SK-N-SH (cell line): ENCODE measurements at regions not wholly inside any gene's neighbourhood (a gene's known extent, or its start where the extent isn't known, plus 50 kb on each side); places are given as distances from the start of the nearest gene placed in this dataset.

ENCODE experiments used
- CTCF ChIA-PET: fragments of 300-600, 350-600 bp; formaldehyde crosslinking; extraction: SDS; loops from one replicate; lab custom pipeline; 2021; lab: Yijun Ruan, JAX
- POLR2A ChIA-PET: fragments of 350-600 bp; sonication (Branson Sonifier 250); formaldehyde crosslinking; extraction: SDS; loops from one replicate; lab custom pipeline; 2020; ENCODE audit warnings: antibody characterized with exemption, inconsistent platforms; lab: Yijun Ruan, JAX
- DNase-seq: peaks from one replicate; pipeline ENCODE4 v3.0.0; 2012
- H2AFZ ChIP-seq: fragments of 200-600 bp; sonication (generic); 2 replicates; pipeline ENCODE4 v1.8.1; 2016; ENCODE audit warnings: antibody characterized with exemption, mild to moderate bottlenecking, low read depth
- H3F3A ChIP-seq: fragments of 200-600 bp; sonication (generic); replicated peaks from 2 replicates; pipeline ENCODE3; 2016; ENCODE audit warnings: antibody characterized with exemption, mild to moderate bottlenecking; ENCODE audit not compliant: insufficient read depth
- H3K27ac ChIP-seq, 2 experiments: fragments of 200-500 bp in 1 of 2; fragments of 200-600 bp in 1 of 2; sonication (Bioruptor generic) in 1 of 2; sonication (generic), shearing (Covaris generic) in 1 of 2; 2 replicates each; pipeline versions ENCODE4 v1.5.1 to v1.6.1; 2014 to 2016; ENCODE audit warnings: low read depth in 2 of 2, inconsistent platforms in 1 of 2, low read length in 1 of 2, mild to moderate bottlenecking in 1 of 2, mixed read lengths in 1 of 2
- H3K27me3 ChIP-seq: fragments of 200-600 bp; sonication (generic), shearing (Covaris generic); 2 replicates; pipeline ENCODE4 v1.6.1; 2016; ENCODE audit warnings: mixed run types; ENCODE audit not compliant: insufficient read depth
- H3K36me3 ChIP-seq, 2 experiments: fragments of 200-500 bp in 1 of 2; fragments of 200-600 bp in 1 of 2; sonication (Bioruptor generic) in 1 of 2; sonication (generic) in 1 of 2; replicated peaks in 1 of 2; 2 replicates each; pipeline versions ENCODE3 to v1.5.1; 2014 to 2016; ENCODE audit warnings: low read length in 1 of 2, mild to moderate bottlenecking in 1 of 2; ENCODE audit not compliant: insufficient read depth in 2 of 2, control insufficient read depth in 1 of 2
- H3K4me1 ChIP-seq, 2 experiments: fragments of 200-500 bp in 1 of 2; fragments of 200-600 bp in 1 of 2; sonication (Bioruptor generic) in 1 of 2; sonication (generic), shearing (Covaris generic) in 1 of 2; 2 replicates each; pipeline versions ENCODE4 v1.5.1 to v1.6.1; 2014 to 2016; ENCODE audit warnings: low read depth in 1 of 2, low read length in 1 of 2, mixed run types in 1 of 2; ENCODE audit not compliant: insufficient read depth in 2 of 2, control insufficient read depth in 1 of 2
- H3K4me2 ChIP-seq: fragments of 200-600 bp; sonication (generic), shearing (Covaris generic); 2 replicates; pipeline ENCODE4 v1.6.1; 2017; ENCODE audit warnings: mixed run types
- H3K4me3 ChIP-seq, 2 experiments: fragments of 200-500 bp in 1 of 2; fragments of 200-600 bp in 1 of 2; sonication (Bioruptor generic) in 1 of 2; sonication (generic), shearing (Covaris generic) in 1 of 2; 2 replicates each; pipeline versions ENCODE4 v1.5.1 to v1.8.1; 2014 to 2016; ENCODE audit warnings: low read depth in 2 of 2, inconsistent platforms in 1 of 2, low read length in 1 of 2, mild to moderate bottlenecking in 1 of 2, mixed read lengths in 1 of 2, moderate library complexity in 1 of 2
- H3K79me2 ChIP-seq: fragments of 200-600 bp; sonication (generic); 2 replicates; pipeline ENCODE4 v1.8.1; 2017; ENCODE audit warnings: mild to moderate bottlenecking; ENCODE audit not compliant: insufficient read depth
- H3K9ac ChIP-seq: fragments of 200-600 bp; sonication (generic); 2 replicates; pipeline ENCODE4 v1.6.1; 2017; ENCODE audit warnings: mixed run types
- H3K9me2 ChIP-seq: fragments of 200-600 bp; sonication (generic); 2 replicates; pipeline ENCODE4 v1.6.1; 2017; ENCODE audit warnings: mixed run types
- H3K9me3 ChIP-seq: fragments of 200-600 bp; sonication (generic); 2 replicates; pipeline ENCODE4 v1.6.1; 2017; ENCODE audit warnings: mixed run types, mild to moderate bottlenecking, moderate library complexity
- H4K20me1 ChIP-seq: fragments of 200-600 bp; sonication (generic); 2 replicates; pipeline ENCODE4 v1.6.1; 2017; ENCODE audit warnings: mild to moderate bottlenecking, mixed run types; ENCODE audit not compliant: insufficient read depth
- CTCF ChIP-seq: fragments of 200-600 bp; sonication (generic); IDR thresholded peaks from 2 replicates; pipeline ENCODE4 v1.6.1; 2017; ENCODE audit warnings: antibody characterized with exemption, mild to moderate bottlenecking, moderate library complexity
- EZH2phosphoT487 ChIP-seq: fragments of 200-600 bp; sonication (generic); IDR thresholded peaks from 2 replicates; pipeline ENCODE4 v1.6.1; 2017; ENCODE audit warnings: low read depth, mixed run types, mild to moderate bottlenecking, antibody characterized with exemption, moderate library complexity, borderline replicate concordance
- FOSL2 ChIP-seq: IDR thresholded peaks from 2 replicates; pipeline ENCODE4 v1.4.0; 2012; ENCODE audit warnings: low read depth, mild to moderate bottlenecking, moderate library complexity, borderline replicate concordance
- FOXM1 ChIP-seq: IDR thresholded peaks from 2 replicates; pipeline ENCODE4 v1.4.0; 2012; ENCODE audit warnings: low read depth, mild to moderate bottlenecking
- GABPA ChIP-seq: IDR thresholded peaks from 2 replicates; pipeline ENCODE4 v1.4.0; 2012; ENCODE audit warnings: low read depth, mild to moderate bottlenecking
- IRF3 ChIP-seq: fragments of 150-350 bp; IDR thresholded peaks from 2 replicates; pipeline ENCODE4 v1.6.1; 2016; ENCODE audit warnings: mild to moderate bottlenecking, low read depth, low read length
- JUND ChIP-seq: IDR thresholded peaks from 2 replicates; pipeline ENCODE4 v1.4.0; 2012
- MAX ChIP-seq: IDR thresholded peaks from 2 replicates; pipeline ENCODE4 v1.4.0; 2012; ENCODE audit warnings: low read depth
- NRF1 ChIP-seq: IDR thresholded peaks from 2 replicates; pipeline ENCODE4 v1.6.1; 2012; ENCODE audit warnings: low read depth, mild to moderate bottlenecking, low read length
- POLR2AphosphoS5 ChIP-seq: IDR thresholded peaks from 2 replicates; pipeline ENCODE4 v1.6.1; 2012; ENCODE audit warnings: low read depth, low read length
- RAD21 ChIP-seq: IDR thresholded peaks from 2 replicates; pipeline ENCODE4 v1.6.1; 2012; ENCODE audit warnings: mild to moderate bottlenecking, low read length
- SIN3A ChIP-seq: IDR thresholded peaks from 2 replicates; pipeline ENCODE4 v1.6.1; 2012; ENCODE audit warnings: low read depth, mild to moderate bottlenecking, low read length, moderate library complexity, borderline replicate concordance
- TAF1 ChIP-seq: IDR thresholded peaks from 2 replicates; pipeline ENCODE4 v1.6.1; 2012; ENCODE audit warnings: low read depth, mild to moderate bottlenecking, low read length, moderate library complexity, borderline replicate concordance
- TCF12 ChIP-seq: IDR thresholded peaks from 2 replicates; pipeline ENCODE4 v1.4.0; 2012
- TEAD4 ChIP-seq: IDR thresholded peaks from 2 replicates; pipeline ENCODE4 v1.4.0; 2012; ENCODE audit warnings: mild to moderate bottlenecking, borderline replicate concordance; ENCODE audit not compliant: insufficient read depth
- YY1 ChIP-seq: IDR thresholded peaks from 2 replicates; pipeline ENCODE4 v1.4.0; 2012; ENCODE audit warnings: low read depth, mild to moderate bottlenecking
- ZBTB33 ChIP-seq: IDR thresholded peaks from 2 replicates; pipeline ENCODE4 v1.4.0; 2012; ENCODE audit warnings: low read depth, borderline replicate concordance
- whole genome bisulfite sequencing: methylation state at CpG from one replicate; pipeline ENCODE4 v1.1.6; 2017; ENCODE audit warnings: low lambda C conversion rate; 5-methylcytosine and 5-hydroxymethylcytosine counted together
- TF ChIP-seq, protein P1 (sequence below): IDR thresholded peaks from 2 replicates; pipeline ENCODE4; 2012
- TF ChIP-seq, protein P2 (sequence below): IDR thresholded peaks from 2 replicates; pipeline ENCODE4 v1.4.0; 2012; ENCODE audit warnings: low read depth, borderline replicate concordance

- H3K27me3 ChIP-seq: no peaks in the 10 kb centered on the region
- no peak overlapping the region for H3K9ac ChIP-seq
- CTCF ChIA-PET: no interaction called here
- H3F3A ChIP-seq: peaks cover 10% of the 10 kb centered on the region
- H3K36me3 ChIP-seq: no peaks in the 10 kb centered on the region
- H2AFZ ChIP-seq: no peak overlapping the region
- H3K4me1 ChIP-seq: peaks cover 0 to 13% of the 10 kb centered on the region in 2 experiments; a peak in 2 of 4 replicates
- no peak overlapping the region for H3K27ac ChIP-seq
- H3K9me2 ChIP-seq: no peaks in the 10 kb centered on the region
- H3K9me3 ChIP-seq: no peaks in the 10 kb centered on the region
- TF ChIP-seq FOXM1 (no peak), FOSL2 (no peak), TCF12 (no peak), YY1 (no peak), IRF3 (no peak), GABPA (no peak), MAX (no peak), JUND (no peak), SIN3A (no peak), TEAD4 (no peak), EZH2phosphoT487 (no peak), TAF1 (no peak), POLR2AphosphoS5 (no peak), CTCF (no peak), RAD21 (no peak), NRF1 (no peak), ZBTB33 (no peak)
- TF ChIP-seq, protein P1, sequence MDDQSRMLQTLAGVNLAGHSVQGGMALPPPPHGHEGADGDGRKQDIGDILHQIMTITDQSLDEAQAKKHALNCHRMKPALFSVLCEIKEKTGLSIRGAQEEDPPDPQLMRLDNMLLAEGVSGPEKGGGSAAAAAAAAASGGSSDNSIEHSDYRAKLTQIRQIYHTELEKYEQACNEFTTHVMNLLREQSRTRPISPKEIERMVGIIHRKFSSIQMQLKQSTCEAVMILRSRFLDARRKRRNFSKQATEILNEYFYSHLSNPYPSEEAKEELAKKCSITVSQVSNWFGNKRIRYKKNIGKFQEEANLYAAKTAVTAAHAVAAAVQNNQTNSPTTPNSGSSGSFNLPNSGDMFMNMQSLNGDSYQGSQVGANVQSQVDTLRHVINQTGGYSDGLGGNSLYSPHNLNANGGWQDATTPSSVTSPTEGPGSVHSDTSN: no peak
- TF ChIP-seq, protein P2, sequence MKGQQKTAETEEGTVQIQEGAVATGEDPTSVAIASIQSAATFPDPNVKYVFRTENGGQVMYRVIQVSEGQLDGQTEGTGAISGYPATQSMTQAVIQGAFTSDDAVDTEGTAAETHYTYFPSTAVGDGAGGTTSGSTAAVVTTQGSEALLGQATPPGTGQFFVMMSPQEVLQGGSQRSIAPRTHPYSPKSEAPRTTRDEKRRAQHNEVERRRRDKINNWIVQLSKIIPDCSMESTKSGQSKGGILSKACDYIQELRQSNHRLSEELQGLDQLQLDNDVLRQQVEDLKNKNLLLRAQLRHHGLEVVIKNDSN: no peak
- DNase-seq: no peak
- H3K79me2 ChIP-seq: no peaks in the 10 kb centered on the region
- no peak overlapping the region for H3K4me2 ChIP-seq
- WGBS: 33% methylated on average over 2 of the region's 2 CpGs
- H4K20me1 ChIP-seq: no peaks in the 10 kb centered on the region
- no peak overlapping the region for H3K4me3 ChIP-seq
- POLR2A ChIA-PET: no interaction called here
Measured at GRCh38 chr15:26083896-26084295, 220.8 kb upstream of the ATP10A start.
